Lower leg skin (tissue), 4 donors: ENCODE measurements at regions not wholly inside any gene's neighbourhood (a gene's known extent, or its start where the extent isn't known, plus 50 kb on each side); places are given as distances from the start of the nearest gene placed in this dataset.

Experiments used
- DNase-seq, 2 donors: peaks; one replicate each; pipeline ENCODE4 v3.0.0-alpha.2; 2019; ENCODE audit warnings: low spot score in 2 of 2
- H3K4me3 ChIP-seq: fragments of 200-600 bp; sonication (generic); 2 replicates; pipeline ENCODE4 v1.5.1; 2017; ENCODE audit warnings: mild to moderate bottlenecking, low read depth; ENCODE audit not compliant: poor library complexity, severe bottlenecking
- POLR2A ChIP-seq, 2 donors: fragments of 450-650 bp; IDR thresholded peaks; one replicate each; pipeline ENCODE4 v1.6.1; 2016 to 2017; ENCODE audit warnings: antibody characterized with exemption in 2 of 2, mild to moderate bottlenecking in 1 of 2, moderate library complexity in 1 of 2
- WGBS, 2 donors: methylation state at CpG; one replicate each; pipeline ENCODE4 v1.1.5; 2018; 5-methylcytosine and 5-hydroxymethylcytosine counted together
- intact Hi-C: fragments of 100-400 bp; cut with DNase I; formaldehyde crosslinking; loops from one replicate; pipeline ENCODE4 v1.15.0; 2023; ENCODE audit warnings: low total_unique reads
- TF ChIP-seq, protein P1 (sequence below), 3 donors: fragments of 450-650 bp; IDR thresholded peaks; one replicate each; pipeline ENCODE4 v1.5.1; 2016; ENCODE audit warnings: antibody characterized with exemption in 3 of 3, mild to moderate bottlenecking in 3 of 3, moderate library complexity in 2 of 3

DNA sequence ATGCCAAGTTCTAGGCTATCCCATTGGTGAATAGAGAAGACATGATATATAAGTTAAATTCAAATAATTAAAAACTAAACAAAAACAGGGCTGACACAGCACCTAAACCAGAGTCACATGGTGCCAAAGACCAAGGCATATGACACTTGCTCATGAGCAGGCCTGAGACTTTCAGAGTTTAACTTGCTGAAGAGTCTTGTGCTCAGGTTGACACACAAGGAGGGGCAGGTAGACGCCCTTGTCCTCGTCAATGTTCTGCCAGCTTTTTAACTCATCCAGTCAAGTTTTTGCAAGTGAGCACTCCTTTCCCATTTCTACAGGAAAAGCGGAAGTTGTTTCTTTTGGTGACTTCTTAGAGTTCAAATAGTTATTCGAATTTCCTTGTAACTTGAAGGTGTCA lies 289.7 kb downstream of the CYRIA start:
- no peak overlapping the region for H3K4me3 ChIP-seq
- no peak for DNase-seq
- intact Hi-C loops = no loop called here
- TF ChIP-seq, protein P1, sequence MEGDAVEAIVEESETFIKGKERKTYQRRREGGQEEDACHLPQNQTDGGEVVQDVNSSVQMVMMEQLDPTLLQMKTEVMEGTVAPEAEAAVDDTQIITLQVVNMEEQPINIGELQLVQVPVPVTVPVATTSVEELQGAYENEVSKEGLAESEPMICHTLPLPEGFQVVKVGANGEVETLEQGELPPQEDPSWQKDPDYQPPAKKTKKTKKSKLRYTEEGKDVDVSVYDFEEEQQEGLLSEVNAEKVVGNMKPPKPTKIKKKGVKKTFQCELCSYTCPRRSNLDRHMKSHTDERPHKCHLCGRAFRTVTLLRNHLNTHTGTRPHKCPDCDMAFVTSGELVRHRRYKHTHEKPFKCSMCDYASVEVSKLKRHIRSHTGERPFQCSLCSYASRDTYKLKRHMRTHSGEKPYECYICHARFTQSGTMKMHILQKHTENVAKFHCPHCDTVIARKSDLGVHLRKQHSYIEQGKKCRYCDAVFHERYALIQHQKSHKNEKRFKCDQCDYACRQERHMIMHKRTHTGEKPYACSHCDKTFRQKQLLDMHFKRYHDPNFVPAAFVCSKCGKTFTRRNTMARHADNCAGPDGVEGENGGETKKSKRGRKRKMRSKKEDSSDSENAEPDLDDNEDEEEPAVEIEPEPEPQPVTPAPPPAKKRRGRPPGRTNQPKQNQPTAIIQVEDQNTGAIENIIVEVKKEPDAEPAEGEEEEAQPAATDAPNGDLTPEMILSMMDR (IDR thresholded peaks at IDR 0.05) = no peak
- 86 to 87% methylated on average over 4 of the region's 4 CpGs for WGBS, 2 donors

DNA sequence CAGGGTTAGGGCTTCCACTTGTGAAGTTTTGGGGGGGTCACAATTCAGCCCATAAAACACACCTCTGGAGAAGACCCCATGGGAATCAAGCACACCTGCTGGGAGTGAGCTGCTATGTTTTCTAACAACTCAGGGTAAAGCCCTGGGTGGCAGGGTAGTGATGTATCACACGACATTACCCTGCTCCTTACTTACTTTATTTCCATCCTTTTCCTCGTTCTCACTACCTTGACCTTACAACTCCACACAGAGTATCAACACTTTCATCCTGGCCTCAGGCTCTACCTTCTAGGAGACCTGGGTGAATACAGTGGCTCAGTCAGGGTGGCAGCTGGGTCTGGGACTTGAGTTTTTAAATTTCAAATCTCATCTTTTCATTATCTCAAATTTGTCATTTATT lies 290.3 kb downstream of the CYRIA start:
- no peak overlapping the region for H3K4me3 ChIP-seq
- intact Hi-C loops = no loop called here
- 88 to 89% methylated on average over 2 of the region's 2 CpGs for WGBS, 2 donors
- DNase-seq = no peak
- TF ChIP-seq, protein P1 (IDR thresholded peaks at IDR 0.05) = no peak
- no peak for TF ChIP-seq POLR2A (IDR thresholded peaks at IDR 0.05)

DNA sequence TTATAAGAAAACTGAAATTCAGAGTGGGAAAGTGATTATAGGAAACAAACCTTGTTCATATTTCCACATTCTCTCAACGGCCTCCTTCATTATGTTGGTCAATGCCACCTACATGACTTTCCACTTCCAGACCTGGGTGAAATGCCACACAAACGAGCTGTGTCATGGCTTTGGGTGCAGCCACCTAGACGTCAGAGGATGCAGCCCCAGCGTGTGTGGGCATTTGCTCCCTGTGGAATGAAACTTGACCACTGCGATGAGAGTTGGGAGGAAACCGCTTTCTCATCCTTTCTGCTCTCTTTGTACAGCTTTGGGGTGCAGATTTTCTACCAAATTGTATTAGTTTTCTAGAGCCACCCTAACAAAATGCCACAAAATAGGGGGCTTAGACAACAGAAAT lies 291.0 kb downstream of the CYRIA start:
- no peak overlapping the region for H3K4me3 ChIP-seq
- DNase-seq = no peak
- intact Hi-C loops = no loop called here
- TF ChIP-seq POLR2A (IDR thresholded peaks at IDR 0.05) = no peak
- TF ChIP-seq, protein P1 (IDR thresholded peaks at IDR 0.05) = no peak
- 73 to 84% methylated on average over 6 of the region's 6 CpGs for WGBS, 2 donors

DNA sequence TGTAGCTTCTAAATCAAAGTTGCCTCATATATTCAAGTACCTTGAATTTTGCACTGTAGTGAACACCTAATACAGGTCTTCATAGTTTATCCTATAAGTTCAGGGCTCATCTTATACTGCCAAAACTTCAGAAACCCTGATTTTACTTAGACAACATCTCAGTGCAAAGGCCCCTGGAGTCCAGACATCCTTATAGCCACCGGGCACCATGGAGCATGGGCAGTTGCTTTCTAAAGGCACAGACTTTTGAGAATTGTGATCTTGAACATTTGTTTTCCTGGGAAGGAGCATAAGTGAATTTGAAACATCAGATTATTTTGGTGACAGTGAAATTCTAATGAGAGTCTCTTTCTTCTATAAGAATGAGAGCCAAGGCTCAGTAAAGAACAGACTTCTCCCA lies 292.3 kb downstream of the CYRIA start:
- H3K4me3 ChIP-seq = no peak overlapping the region
- intact Hi-C loops = no loop called here
- TF ChIP-seq, protein P1 (IDR thresholded peaks at IDR 0.05) = no peak
- DNase-seq = no peak
- WGBS, 2 donors = 95 to 97% methylated on average over 1 of the region's 1 CpG

DNA sequence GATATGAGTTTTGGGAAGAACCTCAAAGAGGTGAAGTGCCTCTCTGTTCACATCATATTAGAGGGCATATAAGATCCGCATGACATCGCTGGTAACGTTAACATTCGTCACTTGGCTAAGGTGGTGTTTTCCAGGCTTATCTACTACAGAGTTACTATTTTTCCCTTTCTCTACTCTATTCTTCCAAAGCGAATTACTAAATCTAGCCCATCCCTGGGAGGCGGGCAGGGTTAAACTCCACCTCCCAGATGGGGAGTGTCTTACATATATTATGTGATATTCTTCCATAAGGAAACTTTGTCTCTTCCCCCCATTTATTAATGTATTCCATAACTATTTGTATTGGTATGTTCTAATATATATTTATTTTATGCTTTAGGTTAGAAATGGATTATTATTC lies 293.9 kb downstream of the CYRIA start:
- 93 to 96% methylated on average over 6 of the region's 6 CpGs for WGBS, 2 donors
- intact Hi-C loops = no loop called here
- no peak for TF ChIP-seq POLR2A (IDR thresholded peaks at IDR 0.05)
- TF ChIP-seq, protein P1 (IDR thresholded peaks at IDR 0.05) = no peak
- H3K4me3 ChIP-seq = no peak overlapping the region
- no peak for DNase-seq

DNA sequence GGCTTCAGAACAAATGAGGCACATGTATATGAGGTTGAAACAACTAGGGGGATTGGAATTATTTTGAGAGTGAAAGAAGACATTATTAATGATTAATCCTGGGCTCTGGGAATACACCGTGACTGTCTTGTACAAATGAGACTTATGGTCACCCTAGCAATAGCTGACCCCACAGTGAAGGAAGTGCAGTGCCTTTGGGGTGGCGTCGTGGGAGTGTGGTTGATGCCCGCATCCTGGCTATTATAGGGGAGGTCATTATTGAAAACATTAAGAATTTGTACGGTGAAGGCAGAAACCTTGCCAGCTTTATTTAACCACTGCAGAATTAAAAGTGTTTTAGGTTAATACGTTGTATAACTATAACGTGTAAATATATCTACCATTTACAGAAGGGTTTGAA lies 296.7 kb downstream of the CYRIA start:
- no peak for DNase-seq
- intact Hi-C loops = no loop called here
- TF ChIP-seq, protein P1 (IDR thresholded peaks at IDR 0.05) = no peak
- no peak for TF ChIP-seq POLR2A (IDR thresholded peaks at IDR 0.05)
- 88 to 89% methylated on average over 7 of the region's 7 CpGs for WGBS, 2 donors
- H3K4me3 ChIP-seq = no peak overlapping the region
